ENCODE measurements at regions not wholly inside any gene's neighbourhood (a gene's known extent, or its start where the extent isn't known, plus 50 kb on each side); places are given as distances from the start of the nearest gene placed in this dataset.
A peak's percentile ranks its signal among the peaks of the same experiment; 100 is the strongest.
"Not testable (repeated sequence)": the region's sequence is repeated elsewhere in the genome, so short reads cannot be mapped to it uniquely, and the experiment has no call there.

DNA sequence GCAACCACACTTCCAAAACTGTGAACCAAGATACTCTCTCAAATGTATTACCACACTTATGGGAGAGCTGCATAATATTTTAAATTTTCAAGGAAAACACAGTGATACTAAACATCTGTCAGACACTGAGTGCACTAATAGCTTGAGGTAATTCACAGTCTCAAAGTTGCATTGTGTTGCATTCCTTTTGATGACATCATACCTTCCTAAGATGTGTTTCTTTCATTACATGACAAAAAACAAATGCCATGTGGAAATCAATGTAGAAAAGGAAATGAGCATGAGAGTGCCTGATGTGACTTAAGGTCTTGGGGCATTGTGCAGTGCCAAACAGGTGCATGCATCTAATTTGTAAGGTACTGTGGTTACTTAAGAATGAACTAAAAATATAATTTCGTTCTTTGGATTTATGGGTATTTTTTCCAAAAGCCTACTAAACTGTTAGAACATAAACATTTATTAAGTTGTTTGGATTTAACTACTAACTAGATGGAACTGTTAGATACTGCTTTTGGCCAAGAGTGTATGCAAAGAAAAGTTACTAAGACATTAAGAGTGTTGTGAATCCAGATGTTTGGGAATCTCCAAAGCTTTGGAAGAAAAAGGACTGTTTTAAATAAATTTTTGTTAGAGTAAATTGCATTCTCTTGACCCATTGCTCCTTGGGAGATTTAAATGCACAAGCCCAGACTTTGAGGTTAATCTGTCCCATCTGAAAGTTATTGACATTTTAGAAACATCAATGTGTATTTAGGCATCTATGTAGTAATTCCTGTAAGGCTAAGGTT is 496.2 kb upstream of the SEMA3D start:
- no peak for DNase-seq (ENCODE audit: low spot score)
- peak; percentile 27; the same call in 1 of the 3 replicates for ATAC-seq (ENCODE audit: low read depth)
- TF ChIP-seq, protein P1, sequence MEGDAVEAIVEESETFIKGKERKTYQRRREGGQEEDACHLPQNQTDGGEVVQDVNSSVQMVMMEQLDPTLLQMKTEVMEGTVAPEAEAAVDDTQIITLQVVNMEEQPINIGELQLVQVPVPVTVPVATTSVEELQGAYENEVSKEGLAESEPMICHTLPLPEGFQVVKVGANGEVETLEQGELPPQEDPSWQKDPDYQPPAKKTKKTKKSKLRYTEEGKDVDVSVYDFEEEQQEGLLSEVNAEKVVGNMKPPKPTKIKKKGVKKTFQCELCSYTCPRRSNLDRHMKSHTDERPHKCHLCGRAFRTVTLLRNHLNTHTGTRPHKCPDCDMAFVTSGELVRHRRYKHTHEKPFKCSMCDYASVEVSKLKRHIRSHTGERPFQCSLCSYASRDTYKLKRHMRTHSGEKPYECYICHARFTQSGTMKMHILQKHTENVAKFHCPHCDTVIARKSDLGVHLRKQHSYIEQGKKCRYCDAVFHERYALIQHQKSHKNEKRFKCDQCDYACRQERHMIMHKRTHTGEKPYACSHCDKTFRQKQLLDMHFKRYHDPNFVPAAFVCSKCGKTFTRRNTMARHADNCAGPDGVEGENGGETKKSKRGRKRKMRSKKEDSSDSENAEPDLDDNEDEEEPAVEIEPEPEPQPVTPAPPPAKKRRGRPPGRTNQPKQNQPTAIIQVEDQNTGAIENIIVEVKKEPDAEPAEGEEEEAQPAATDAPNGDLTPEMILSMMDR (IDR thresholded peaks at IDR 0.05; ENCODE audit: poor library complexity, severe bottlenecking) = no peak
- no peak overlapping the region for H3K27ac ChIP-seq (ENCODE audit: poor library complexity, severe bottlenecking)
- H3K4me3 ChIP-seq (ENCODE audit: severe bottlenecking) = no peak overlapping the region
- H3K9me3 ChIP-seq (ENCODE audit: severe bottlenecking) = no peaks in the 10 kb centered on the region
- H3K27me3 ChIP-seq (ENCODE audit: insufficient read depth, poor library complexity, severe bottlenecking) = no peaks in the 10 kb centered on the region
- H3K36me3 ChIP-seq (ENCODE audit: low read depth) = no peaks in the 10 kb centered on the region
- no peaks in the 10 kb centered on the region for H3K4me1 ChIP-seq (ENCODE audit: insufficient read depth, poor library complexity, severe bottlenecking)

DNA sequence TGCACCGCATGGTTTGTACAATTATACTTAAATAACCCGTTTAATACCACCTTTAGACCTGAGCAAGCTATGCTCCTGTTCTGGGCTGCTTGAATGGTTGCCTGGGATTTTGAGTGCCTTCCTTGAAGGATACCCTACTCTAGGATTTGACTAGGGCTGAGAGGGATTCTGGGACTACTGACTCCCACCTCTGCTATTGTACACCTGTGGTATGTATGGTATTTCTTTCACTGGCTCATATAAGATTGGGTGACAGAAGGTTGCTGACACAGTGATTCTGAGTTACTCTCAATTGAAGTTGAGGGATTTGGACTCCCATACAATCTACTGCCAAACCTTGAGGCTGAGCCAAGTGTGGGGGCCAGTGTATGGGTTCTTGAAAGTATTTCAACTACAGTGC is 494.4 kb upstream of the SEMA3D start:
- Histone ChIP-seq H3K27me3 (ENCODE audit: insufficient read depth, poor library complexity, severe bottlenecking) (no peaks in the 10 kb centered on the region), H3K36me3 (ENCODE audit: low read depth) (no peaks in the 10 kb centered on the region), H3K27ac (ENCODE audit: poor library complexity, severe bottlenecking) (no peak overlapping the region), H3K4me1 (ENCODE audit: insufficient read depth, poor library complexity, severe bottlenecking) (no peaks in the 10 kb centered on the region), H3K9me3 (ENCODE audit: severe bottlenecking) (no peaks in the 10 kb centered on the region), H3K4me3 (ENCODE audit: severe bottlenecking) (no peak overlapping the region)
- DNase-seq (ENCODE audit: low spot score) (no peak), ATAC-seq (ENCODE audit: low read depth) (no peak)
- TF ChIP-seq, protein P1 (IDR thresholded peaks at IDR 0.05; ENCODE audit: poor library complexity, severe bottlenecking) = no peak

DNA sequence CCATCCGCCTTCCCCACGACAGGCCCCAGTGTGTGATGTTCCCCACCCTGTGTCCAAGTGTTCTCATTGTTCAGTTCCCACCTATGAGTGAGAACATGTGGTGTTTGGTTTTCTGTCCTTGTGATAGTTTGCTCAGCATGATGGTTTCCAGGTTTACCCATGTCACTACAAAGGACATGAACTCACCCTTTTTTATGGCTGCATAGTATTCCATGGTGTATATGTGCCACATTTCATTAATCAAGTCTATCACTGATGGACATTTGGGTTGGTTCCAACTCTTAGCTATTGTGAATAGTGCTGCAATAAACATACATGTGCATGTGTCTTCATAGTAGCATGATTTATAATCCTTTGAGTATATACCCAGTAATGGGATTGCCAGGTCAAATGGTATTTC is 488.2 kb upstream of the SEMA3D start:
- H3K4me1 ChIP-seq (ENCODE audit: insufficient read depth, poor library complexity, severe bottlenecking); H3K27me3 ChIP-seq (ENCODE audit: insufficient read depth, poor library complexity, severe bottlenecking); H3K36me3 ChIP-seq (ENCODE audit: low read depth); H3K4me3 ChIP-seq (ENCODE audit: severe bottlenecking); DNase-seq (ENCODE audit: low spot score); ATAC-seq (ENCODE audit: low read depth); H3K9me3 ChIP-seq (ENCODE audit: severe bottlenecking); H3K27ac ChIP-seq (ENCODE audit: poor library complexity, severe bottlenecking): not testable (repeated sequence)

DNA sequence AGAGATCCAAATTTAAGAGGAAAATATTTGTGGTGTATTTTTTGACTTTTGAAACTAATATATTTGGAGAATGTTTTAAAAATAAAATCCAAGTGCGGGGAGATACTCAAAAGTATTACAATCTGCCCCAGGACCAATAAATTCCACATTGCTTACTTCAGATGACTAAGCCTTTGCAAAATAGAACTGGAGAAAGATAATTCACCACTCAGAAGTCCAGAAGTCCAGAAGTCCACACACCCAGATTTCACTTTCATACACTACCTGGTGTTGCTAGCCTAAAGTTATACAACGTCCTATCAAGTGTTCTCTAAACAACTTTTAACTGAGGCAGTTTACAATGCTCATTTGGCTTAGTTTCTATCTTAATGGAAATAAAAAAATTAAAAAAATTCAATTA is 487.0 kb upstream of the SEMA3D start:
- Histone ChIP-seq H3K36me3 (ENCODE audit: low read depth) (no peaks in the 10 kb centered on the region), H3K4me3 (ENCODE audit: severe bottlenecking) (no peak overlapping the region), H3K27ac (ENCODE audit: poor library complexity, severe bottlenecking) (no peak overlapping the region), H3K27me3 (ENCODE audit: insufficient read depth, poor library complexity, severe bottlenecking) (no peaks in the 10 kb centered on the region), H3K9me3 (ENCODE audit: severe bottlenecking) (no peaks in the 10 kb centered on the region), H3K4me1 (ENCODE audit: insufficient read depth, poor library complexity, severe bottlenecking) (no peaks in the 10 kb centered on the region)
- DNase-seq (ENCODE audit: low spot score) (no peak), ATAC-seq (ENCODE audit: low read depth) (no peak)
- TF ChIP-seq, protein P1 (IDR thresholded peaks at IDR 0.05; ENCODE audit: poor library complexity, severe bottlenecking) = no peak

DNA sequence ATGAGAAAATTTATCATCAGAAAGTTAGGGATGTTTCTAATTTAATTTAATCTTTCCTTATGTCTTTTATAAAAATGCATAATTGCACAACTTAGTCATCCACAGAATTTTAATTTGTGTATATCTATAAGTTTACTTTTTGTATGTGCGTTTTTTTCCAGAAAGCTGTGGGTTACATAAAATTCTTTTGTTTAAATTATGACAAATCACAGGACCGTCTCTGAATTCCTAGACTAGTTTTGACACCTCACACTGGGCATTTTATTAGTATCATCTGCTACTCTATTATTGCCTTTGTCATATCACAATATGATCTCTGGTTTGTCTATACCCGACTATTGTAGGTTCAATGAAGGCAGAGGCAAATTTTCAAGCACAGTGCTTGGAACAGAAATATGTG is 482.4 kb upstream of the SEMA3D start:
- Histone ChIP-seq H3K4me1 (ENCODE audit: insufficient read depth, poor library complexity, severe bottlenecking) (no peaks in the 10 kb centered on the region), H3K36me3 (ENCODE audit: low read depth) (no peaks in the 10 kb centered on the region), H3K9me3 (ENCODE audit: severe bottlenecking) (peaks cover 2% of the 10 kb centered on the region), H3K27ac (ENCODE audit: poor library complexity, severe bottlenecking) (no peak overlapping the region), H3K4me3 (ENCODE audit: severe bottlenecking) (no peak overlapping the region), H3K27me3 (ENCODE audit: insufficient read depth, poor library complexity, severe bottlenecking) (no peaks in the 10 kb centered on the region)
- TF ChIP-seq, protein P1 (IDR thresholded peaks at IDR 0.05; ENCODE audit: poor library complexity, severe bottlenecking) = no peak
- ATAC-seq (ENCODE audit: low read depth) = no peak
- DNase-seq (ENCODE audit: low spot score) = no peak

All from RWPE2 (cell line).